ENCODE measurements at regions not wholly inside any gene's neighbourhood (a gene's known extent, or its start where the extent isn't known, plus 50 kb on each side); places are given as distances from the start of the nearest gene placed in this dataset.
A peak's percentile ranks its signal among the peaks of the same experiment; 100 is the strongest.

DNA sequence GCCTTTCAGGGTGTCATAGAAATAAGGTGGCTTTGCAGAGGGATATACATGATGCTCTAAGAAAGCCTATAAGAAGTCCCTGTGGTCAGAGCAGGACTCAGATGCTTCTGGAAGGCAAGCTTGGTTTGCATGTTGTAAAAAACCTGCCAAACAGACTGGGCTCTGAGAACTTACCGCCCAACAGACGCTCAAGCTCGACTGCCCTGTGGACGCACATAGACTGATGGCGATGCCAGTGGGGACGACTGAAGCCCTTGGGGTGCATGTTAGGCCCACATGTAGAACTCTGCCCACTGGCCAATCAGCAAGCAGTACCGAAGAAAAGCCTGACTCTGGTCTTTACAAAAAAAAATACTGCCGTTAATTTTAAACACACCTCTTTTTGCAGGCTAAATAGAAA is 133.8 kb downstream of the NAV1 start:
- H3K4me3 ChIP-seq (replicated peaks in 1 of 3; ENCODE audit: low read depth in 2 of 3, low read length in 3 of 3), result no peak overlapping the region
- no peaks in the 10 kb centered on the region for H3K9me3 Mint-ChIP-seq
- peaks cover 15 to 20% of the 10 kb centered on the region in 2 donors for H3K4me1 ChIP-seq (ENCODE audit: control insufficient read depth in 1 of 2, insufficient read depth in 2 of 2, low read length in 2 of 2)
- H3K9ac ChIP-seq (ENCODE audit: insufficient read depth, low read length, poor library complexity, severe bottlenecking), result no peak overlapping the region
- intact Hi-C loops (cut with micrococcal nuclease), result no loop called here
- peaks cover 26% of the 10 kb centered on the region for H3K4me1 Mint-ChIP-seq
- peaks cover 2 to 10% (median 3%) of the 10 kb centered on the region in 3 donors for H3K27me3 Mint-ChIP-seq (ENCODE audit: low read depth in 3 of 3)
- H3K79me2 ChIP-seq (ENCODE audit: insufficient read depth, low read length), result no peaks in the 10 kb centered on the region
- no peak overlapping the region for H3K27ac ChIP-seq (ENCODE audit: low read depth in 1 of 2, low read length in 2 of 2)
- 72% methylated on average over 6 of the region's 8 CpGs for WGBS (ENCODE audit: insufficient coverage)
- H4K20me1 ChIP-seq (ENCODE audit: insufficient read depth, low read length), result no peaks in the 10 kb centered on the region
- DNase-seq, result no peak
- H3K36me3 ChIP-seq (replicated peaks in 1 of 2; ENCODE audit: control insufficient read depth in 1 of 2, insufficient read depth in 2 of 2, low read length in 2 of 2), result no peaks in the 10 kb centered on the region
- H3K9me3 ChIP-seq (replicated peaks in 1 of 2; ENCODE audit: control insufficient read depth in 1 of 2, insufficient read depth in 1 of 2, low read length in 2 of 2), result no peaks in the 10 kb centered on the region
- H3K36me3 Mint-ChIP-seq, result no peaks in the 10 kb centered on the region
- no peak overlapping the region for H3K4me2 ChIP-seq (replicated peaks; ENCODE audit: extremely low read depth, low read length, poor library complexity, severe bottlenecking)
- no peak overlapping the region for H3K27ac Mint-ChIP-seq
- H2AFZ ChIP-seq (ENCODE audit: insufficient read depth, low read depth, low read length, poor library complexity, severe bottlenecking), result peak overlapping the region; percentile 49
- H3K27me3 ChIP-seq (ENCODE audit: control insufficient read depth in 2 of 2, insufficient read depth in 2 of 2, low read length in 2 of 2), result no peaks in the 10 kb centered on the region
- TF ChIP-seq, protein P1, sequence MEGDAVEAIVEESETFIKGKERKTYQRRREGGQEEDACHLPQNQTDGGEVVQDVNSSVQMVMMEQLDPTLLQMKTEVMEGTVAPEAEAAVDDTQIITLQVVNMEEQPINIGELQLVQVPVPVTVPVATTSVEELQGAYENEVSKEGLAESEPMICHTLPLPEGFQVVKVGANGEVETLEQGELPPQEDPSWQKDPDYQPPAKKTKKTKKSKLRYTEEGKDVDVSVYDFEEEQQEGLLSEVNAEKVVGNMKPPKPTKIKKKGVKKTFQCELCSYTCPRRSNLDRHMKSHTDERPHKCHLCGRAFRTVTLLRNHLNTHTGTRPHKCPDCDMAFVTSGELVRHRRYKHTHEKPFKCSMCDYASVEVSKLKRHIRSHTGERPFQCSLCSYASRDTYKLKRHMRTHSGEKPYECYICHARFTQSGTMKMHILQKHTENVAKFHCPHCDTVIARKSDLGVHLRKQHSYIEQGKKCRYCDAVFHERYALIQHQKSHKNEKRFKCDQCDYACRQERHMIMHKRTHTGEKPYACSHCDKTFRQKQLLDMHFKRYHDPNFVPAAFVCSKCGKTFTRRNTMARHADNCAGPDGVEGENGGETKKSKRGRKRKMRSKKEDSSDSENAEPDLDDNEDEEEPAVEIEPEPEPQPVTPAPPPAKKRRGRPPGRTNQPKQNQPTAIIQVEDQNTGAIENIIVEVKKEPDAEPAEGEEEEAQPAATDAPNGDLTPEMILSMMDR (IDR thresholded peaks at IDR 0.05), result no peak
- no peak overlapping the region for H3K4me3 Mint-ChIP-seq

DNA sequence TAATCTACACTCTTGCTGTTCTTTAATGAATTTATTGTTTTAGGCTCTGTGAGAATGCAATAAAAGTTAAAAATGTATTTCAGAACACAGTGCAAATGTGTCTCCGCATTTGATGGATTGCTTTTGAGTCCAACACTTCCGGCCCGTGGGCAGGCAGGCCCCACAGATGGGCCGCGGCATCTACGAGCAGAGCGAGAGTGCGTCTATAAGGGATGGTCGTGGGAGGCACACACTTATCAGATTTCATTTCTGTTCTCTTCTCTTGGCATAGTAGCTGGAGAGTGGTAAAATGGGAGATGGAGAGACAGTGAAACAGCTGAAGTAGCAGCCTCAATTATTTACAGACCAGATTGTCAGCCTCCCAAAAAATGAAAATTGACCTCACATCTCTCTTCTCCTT is 134.2 kb downstream of the NAV1 start:
- no peaks in the 10 kb centered on the region for H3K27me3 ChIP-seq (ENCODE audit: control insufficient read depth in 2 of 2, insufficient read depth in 2 of 2, low read length in 2 of 2)
- no peak overlapping the region for H3K4me3 ChIP-seq (replicated peaks in 1 of 3; ENCODE audit: low read depth in 2 of 3, low read length in 3 of 3)
- H3K4me2 ChIP-seq (replicated peaks; ENCODE audit: extremely low read depth, low read length, poor library complexity, severe bottlenecking), result no peak overlapping the region
- H3K79me2 ChIP-seq (ENCODE audit: insufficient read depth, low read length), result no peaks in the 10 kb centered on the region
- H3K9me3 ChIP-seq (replicated peaks in 1 of 2; ENCODE audit: control insufficient read depth in 1 of 2, insufficient read depth in 1 of 2, low read length in 2 of 2), result no peaks in the 10 kb centered on the region
- Mint-ChIP-seq H3K9me3 (no peaks in the 10 kb centered on the region), H3K36me3 (no peaks in the 10 kb centered on the region), H3K27me3 (ENCODE audit: low read depth in 3 of 3) (peaks cover 2 to 10% (median 3%) of the 10 kb centered on the region in 3 donors), H3K27ac (no peak overlapping the region), H3K4me3 (peak overlapping the region in 1 of 2 donors; percentile 36), H3K4me1 (peaks cover 26% of the 10 kb centered on the region)
- DNase-seq, result no peak
- H3K36me3 ChIP-seq (replicated peaks in 1 of 2; ENCODE audit: control insufficient read depth in 1 of 2, insufficient read depth in 2 of 2, low read length in 2 of 2), result no peaks in the 10 kb centered on the region
- TF ChIP-seq, protein P1 (IDR thresholded peaks at IDR 0.05), result no peak
- no peak overlapping the region for H3K27ac ChIP-seq (ENCODE audit: low read depth in 1 of 2, low read length in 2 of 2)
- intact Hi-C loops (cut with micrococcal nuclease), result no loop called here
- H2AFZ ChIP-seq (ENCODE audit: insufficient read depth, low read depth, low read length, poor library complexity, severe bottlenecking), result peak overlapping the region; percentile 49
- WGBS (ENCODE audit: insufficient coverage), result 0% methylated on average over 1 of the region's 9 CpGs
- peaks cover 15 to 20% of the 10 kb centered on the region in 2 donors for H3K4me1 ChIP-seq (ENCODE audit: control insufficient read depth in 1 of 2, insufficient read depth in 2 of 2, low read length in 2 of 2)
- no peaks in the 10 kb centered on the region for H4K20me1 ChIP-seq (ENCODE audit: insufficient read depth, low read length)
- H3K9ac ChIP-seq (ENCODE audit: insufficient read depth, low read length, poor library complexity, severe bottlenecking), result no peak overlapping the region

All from CD14-positive monocyte (primary cell).